PC-3 (cell line): ENCODE measurements at regions not wholly inside any gene's neighbourhood (a gene's known extent, or its start where the extent isn't known, plus 50 kb on each side); places are given as distances from the start of the nearest gene placed in this dataset.

Source experiments
- EZH2phosphoT487 ChIP-seq: fragments of 300-600 bp; sonication (generic); IDR thresholded peaks from 2 replicates; pipeline ENCODE4 v1.6.1; 2018; ENCODE audit warnings: mild to moderate bottlenecking, antibody characterized with exemption, low read length, borderline replicate concordance
- TF ChIP-seq, protein P1 (sequence below): fragments of 300-600 bp; sonication (generic); conservative IDR thresholded peaks from 2 replicates; pipeline ENCODE4 v1.5.1; 2017; ENCODE audit warnings: antibody characterized with exemption, low read depth, mild to moderate bottlenecking, low read length

DNA sequence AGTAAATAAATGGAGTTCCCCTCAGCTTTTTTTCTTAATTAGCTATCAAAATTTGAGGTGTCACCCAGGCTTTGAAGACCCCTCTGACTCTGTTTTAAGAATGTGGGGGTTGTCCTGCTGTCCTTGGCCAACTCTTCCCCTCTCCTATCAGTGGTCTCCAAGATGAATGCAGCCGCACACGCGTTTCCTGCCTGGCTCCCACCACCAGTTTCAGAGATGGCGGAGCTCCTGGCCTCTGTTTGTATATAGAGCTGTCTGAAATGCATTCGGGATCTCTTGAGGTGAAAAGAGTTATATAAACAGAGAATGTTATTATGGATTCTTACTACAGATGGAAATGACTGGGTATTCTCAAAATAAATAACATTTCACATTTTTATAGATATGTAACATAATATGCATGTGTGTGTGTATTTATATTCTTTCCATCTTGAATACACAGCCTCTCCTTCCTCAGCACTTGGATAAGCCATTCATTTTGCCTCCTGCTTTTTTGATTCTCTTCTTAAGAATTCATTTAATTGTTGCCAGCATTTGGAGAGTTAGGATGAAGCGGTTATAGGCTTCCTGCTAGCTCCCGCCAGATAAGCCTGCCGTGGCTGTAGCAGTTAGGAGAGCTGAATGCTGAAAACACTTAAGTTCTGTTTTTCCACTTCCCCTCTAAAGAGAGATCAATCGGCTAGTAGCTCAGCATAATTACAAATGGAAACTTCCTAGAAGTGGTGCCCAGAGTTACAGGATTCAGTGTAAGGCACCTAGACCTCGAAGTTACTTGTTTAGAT lies 659.3 kb upstream of the FANCL start:
- TF ChIP-seq, protein P1, sequence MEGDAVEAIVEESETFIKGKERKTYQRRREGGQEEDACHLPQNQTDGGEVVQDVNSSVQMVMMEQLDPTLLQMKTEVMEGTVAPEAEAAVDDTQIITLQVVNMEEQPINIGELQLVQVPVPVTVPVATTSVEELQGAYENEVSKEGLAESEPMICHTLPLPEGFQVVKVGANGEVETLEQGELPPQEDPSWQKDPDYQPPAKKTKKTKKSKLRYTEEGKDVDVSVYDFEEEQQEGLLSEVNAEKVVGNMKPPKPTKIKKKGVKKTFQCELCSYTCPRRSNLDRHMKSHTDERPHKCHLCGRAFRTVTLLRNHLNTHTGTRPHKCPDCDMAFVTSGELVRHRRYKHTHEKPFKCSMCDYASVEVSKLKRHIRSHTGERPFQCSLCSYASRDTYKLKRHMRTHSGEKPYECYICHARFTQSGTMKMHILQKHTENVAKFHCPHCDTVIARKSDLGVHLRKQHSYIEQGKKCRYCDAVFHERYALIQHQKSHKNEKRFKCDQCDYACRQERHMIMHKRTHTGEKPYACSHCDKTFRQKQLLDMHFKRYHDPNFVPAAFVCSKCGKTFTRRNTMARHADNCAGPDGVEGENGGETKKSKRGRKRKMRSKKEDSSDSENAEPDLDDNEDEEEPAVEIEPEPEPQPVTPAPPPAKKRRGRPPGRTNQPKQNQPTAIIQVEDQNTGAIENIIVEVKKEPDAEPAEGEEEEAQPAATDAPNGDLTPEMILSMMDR: no peak
- TF ChIP-seq EZH2phosphoT487: no peak
